H9 (cell line): ENCODE measurements at regions not wholly inside any gene's neighbourhood (a gene's known extent, or its start where the extent isn't known, plus 50 kb on each side); places are given as distances from the start of the nearest gene placed in this dataset.

Experiments
- DNase-seq: peaks from one replicate; pipeline ENCODE4 v3.0.0-alpha.2; 2017
- H2AFZ ChIP-seq: one replicate; pipeline ENCODE4 v1.6.1; 2013; ENCODE audit warnings: mild to moderate bottlenecking, low read length, control low read depth, moderate library complexity
- H2AK5ac ChIP-seq: 2 replicates; pipeline ENCODE4 v1.6.1; 2013; ENCODE audit warnings: low read length, control low read depth, mixed read lengths; ENCODE audit not compliant: insufficient read length
- H2BK120ac ChIP-seq: one replicate; pipeline ENCODE4 v1.6.1; 2013; ENCODE audit warnings: low read depth, mild to moderate bottlenecking, low read length, control low read depth, inconsistent platforms; ENCODE audit not compliant: poor library complexity, severe bottlenecking
- H2BK12ac ChIP-seq: 2 replicates; pipeline ENCODE4 v1.6.1; 2013; ENCODE audit warnings: low read length, control low read depth, mixed read lengths, low read depth; ENCODE audit not compliant: insufficient read length
- H2BK15ac ChIP-seq: 2 replicates; pipeline ENCODE4 v1.6.1; 2013; ENCODE audit warnings: low read depth, low read length, control low read depth
- H2BK20ac ChIP-seq: one replicate; pipeline ENCODE4 v1.6.1; 2013; ENCODE audit warnings: low read depth, mild to moderate bottlenecking, low read length, control low read depth, inconsistent platforms; ENCODE audit not compliant: poor library complexity, severe bottlenecking
- H2BK5ac ChIP-seq: 2 replicates; pipeline ENCODE4 v1.6.1; 2013; ENCODE audit warnings: low read length, control low read depth, mixed read lengths; ENCODE audit not compliant: insufficient read length
- H3K14ac ChIP-seq: 2 replicates; pipeline ENCODE4 v1.6.1; 2013; ENCODE audit warnings: low read length, control low read depth; ENCODE audit not compliant: insufficient read depth
- H3K18ac ChIP-seq: 2 replicates; pipeline ENCODE4 v1.6.1; 2013; ENCODE audit warnings: low read depth, mild to moderate bottlenecking, mixed read lengths, low read length, control low read depth; ENCODE audit not compliant: insufficient read length
- H3K23ac ChIP-seq: 2 replicates; pipeline ENCODE4 v1.6.1; 2013; ENCODE audit warnings: low read length, control low read depth, mixed read lengths, low read depth; ENCODE audit not compliant: insufficient read length
- H3K23me2 ChIP-seq: 2 replicates; pipeline ENCODE4 v1.6.1; 2013; ENCODE audit warnings: low read depth, mild to moderate bottlenecking, mixed read lengths, low read length, control low read depth; ENCODE audit not compliant: insufficient read length, poor library complexity, severe bottlenecking
- H3K27ac ChIP-seq: 2 replicates; pipeline ENCODE4 v1.5.1; 2013; ENCODE audit warnings: low read length, control low read depth, mixed read lengths, low read depth; ENCODE audit not compliant: insufficient read length
- H3K27me3 ChIP-seq: 2 replicates; pipeline ENCODE4 v1.6.1; 2013; ENCODE audit warnings: low read length, control low read depth, inconsistent platforms; ENCODE audit not compliant: insufficient read depth
- H3K4ac ChIP-seq: 2 replicates; pipeline ENCODE4 v1.6.1; 2013; ENCODE audit warnings: low read depth, mild to moderate bottlenecking, control low read depth, inconsistent platforms, low read length, moderate library complexity
- H3K4me1 ChIP-seq: 2 replicates; pipeline ENCODE4 v1.6.1; 2013; ENCODE audit warnings: low read length, control low read depth, inconsistent platforms; ENCODE audit not compliant: insufficient read depth
- H3K4me2 ChIP-seq: 2 replicates; pipeline ENCODE4 v1.6.1; 2013; ENCODE audit warnings: low read length, control low read depth, mixed read lengths; ENCODE audit not compliant: insufficient read length, insufficient read depth
- H3K56ac ChIP-seq: 2 replicates; pipeline ENCODE4 v1.6.1; 2013; ENCODE audit warnings: low read depth, mild to moderate bottlenecking, mixed read lengths, low read length, control low read depth; ENCODE audit not compliant: insufficient read length
- H3K79me1 ChIP-seq: 2 replicates; pipeline ENCODE4 v1.6.1; 2013; ENCODE audit warnings: low read depth, mild to moderate bottlenecking, moderate library complexity, low read length, control low read depth, inconsistent platforms; ENCODE audit not compliant: insufficient read depth, poor library complexity, severe bottlenecking
- H3K79me2 ChIP-seq: 2 replicates; pipeline ENCODE4 v1.6.1; 2013; ENCODE audit warnings: low read length, control low read depth, inconsistent platforms; ENCODE audit not compliant: insufficient read depth
- H3K9ac ChIP-seq: 2 replicates; pipeline ENCODE4 v1.6.1; 2013; ENCODE audit warnings: low read length, control low read depth, mixed read lengths; ENCODE audit not compliant: insufficient read length; ENCODE audit errors: extremely low read depth
- H3K9me3 ChIP-seq: one replicate; pipeline ENCODE4 v1.6.1; 2013; ENCODE audit warnings: low read depth, low read length, inconsistent platforms; ENCODE audit not compliant: control insufficient read depth
- H3T11ph ChIP-seq: one replicate; pipeline ENCODE4 v1.6.1; 2013; ENCODE audit warnings: mild to moderate bottlenecking, low read length, control low read depth, inconsistent platforms
- H4K20me1 ChIP-seq: one replicate; pipeline ENCODE4 v1.6.1; 2013; ENCODE audit not compliant: control insufficient read depth, insufficient read length, insufficient read depth
- H4K5ac ChIP-seq: 2 replicates; pipeline ENCODE4 v1.6.1; 2013; ENCODE audit warnings: low read depth, mild to moderate bottlenecking, mixed read lengths, low read length, control low read depth; ENCODE audit not compliant: insufficient read length
- H4K8ac ChIP-seq: replicated peaks from 2 replicates; pipeline ENCODE4 v1.6.1; 2013; ENCODE audit warnings: low read length, control low read depth, mixed read lengths, low read depth; ENCODE audit not compliant: insufficient read length
- H4K91ac ChIP-seq: 2 replicates; pipeline ENCODE4 v1.6.1; 2013; ENCODE audit warnings: low read depth, mild to moderate bottlenecking, moderate library complexity, mixed read lengths, low read length, control low read depth; ENCODE audit not compliant: insufficient read length
- H3K27ac Mint-ChIP-seq, 3 experiments: 2 replicates in 2 of 3; 3 replicates in 1 of 3; pipeline ENCODE4 v1.8.0; 2020 to 2021; ENCODE audit warnings: mixed read lengths in 3 of 3, mild to moderate bottlenecking in 1 of 3, moderate library complexity in 1 of 3
- H3K27me3 Mint-ChIP-seq: 2 replicates; pipeline ENCODE4 v1.8.0; 2021; ENCODE audit warnings: low read depth, mild to moderate bottlenecking, moderate library complexity, mixed read lengths
- H3K36me3 Mint-ChIP-seq, 3 experiments: 2 replicates in 2 of 3; 3 replicates in 1 of 3; pipeline ENCODE4 v1.8.0; 2020 to 2021; ENCODE audit warnings: low read depth in 3 of 3, mixed read lengths in 3 of 3; ENCODE audit not compliant: insufficient read depth in 1 of 3
- H3K4me1 Mint-ChIP-seq, 2 experiments: 2 replicates each; pipeline ENCODE4 v1.8.0; 2020; ENCODE audit warnings: mixed read lengths in 2 of 2
- H3K4me3 Mint-ChIP-seq, 2 experiments: 2 replicates in 1 of 2; 3 replicates in 1 of 2; pipeline ENCODE4 v1.8.0; 2020 to 2021; ENCODE audit warnings: mild to moderate bottlenecking in 2 of 2, mixed read lengths in 2 of 2, moderate library complexity in 1 of 2
- H3K9me3 Mint-ChIP-seq, 2 experiments: 2 replicates in 1 of 2; 3 replicates in 1 of 2; pipeline ENCODE4 v1.8.0; 2020; ENCODE audit warnings: mild to moderate bottlenecking in 2 of 2, mixed read lengths in 2 of 2, moderate library complexity in 1 of 2
- WGBS: extraction: QIAGEN DNeasy Blood & Tissue Kit; methylation state at CpG from one replicate; pipeline ENCODE4 v1.1.7; 2013; ENCODE audit warnings: missing lambda C conversion rate, low lambda C conversion rate, mixed read lengths; ENCODE audit not compliant: insufficient read length; ENCODE audit errors: extremely low coverage; 5-methylcytosine and 5-hydroxymethylcytosine counted together
- TF ChIP-seq, protein P1 (sequence below): fragments of 200-600 bp; sonication (generic); conservative IDR thresholded peaks from 3 replicates; pipeline ENCODE4 v1.8.0; 2021; ENCODE audit warnings: antibody characterized with exemption, mild to moderate bottlenecking

DNA sequence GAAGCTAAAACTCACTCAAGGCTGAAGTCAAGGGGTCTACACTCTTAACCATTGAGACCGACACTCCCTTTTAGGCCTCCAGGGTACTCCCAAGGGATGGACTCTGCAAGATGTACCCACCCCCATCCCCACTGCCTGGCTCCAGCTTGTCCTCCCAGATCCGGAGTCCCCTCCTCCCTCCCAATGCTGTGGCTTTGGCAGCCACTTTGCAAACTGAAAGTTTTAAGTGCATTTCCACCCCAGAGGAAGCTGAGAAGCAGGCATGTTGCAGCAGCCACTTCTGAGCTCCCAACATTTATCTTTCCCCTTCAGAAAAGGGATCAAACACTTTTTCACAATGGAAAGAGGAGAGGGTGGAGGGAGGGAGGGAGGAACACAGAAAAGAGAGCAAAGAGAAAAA is 115.2 kb downstream of the COPRS start:
- H2BK120ac ChIP-seq, result no peak overlapping the region
- no peak overlapping the region for H3K27ac ChIP-seq
- no CpG with 5 or more reads among the region's 2 CpGs for WGBS
- H3K23ac ChIP-seq, result no peak overlapping the region
- H3K9me3 Mint-ChIP-seq, result no peaks in the 10 kb centered on the region
- no peak overlapping the region for H2BK15ac ChIP-seq
- H2BK20ac ChIP-seq, result no peak overlapping the region
- H3K36me3 Mint-ChIP-seq, result no peaks in the 10 kb centered on the region
- H3K4me3 Mint-ChIP-seq, result no peak overlapping the region; a peak in 1 of 5 replicates
- peak overlapping the region in 1 of 3 experiments; percentile 79; a peak in 3 of 7 replicates for H3K27ac Mint-ChIP-seq
- no peak overlapping the region for H2BK5ac ChIP-seq
- no peak overlapping the region for H4K8ac ChIP-seq
- H4K20me1 ChIP-seq, result no peaks in the 10 kb centered on the region
- H3K56ac ChIP-seq, result no peak overlapping the region
- no peaks in the 10 kb centered on the region for H3K23me2 ChIP-seq
- no peak overlapping the region for H3K14ac ChIP-seq
- H3K4me1 Mint-ChIP-seq, result peaks cover 10 to 17% of the 10 kb centered on the region in 2 experiments
- H2AK5ac ChIP-seq, result no peak overlapping the region
- H4K91ac ChIP-seq, result no peak overlapping the region
- no peaks in the 10 kb centered on the region for H3K9me3 ChIP-seq
- H2AFZ ChIP-seq, result no peak overlapping the region
- no peak overlapping the region for H3K4me2 ChIP-seq
- no peak overlapping the region for H2BK12ac ChIP-seq
- no peaks in the 10 kb centered on the region for H3K79me1 ChIP-seq
- H3K9ac ChIP-seq, result no peak overlapping the region
- H3K18ac ChIP-seq, result no peak overlapping the region
- H3K4ac ChIP-seq, result no peak overlapping the region
- peak; percentile 60 for DNase-seq
- TF ChIP-seq, protein P1, sequence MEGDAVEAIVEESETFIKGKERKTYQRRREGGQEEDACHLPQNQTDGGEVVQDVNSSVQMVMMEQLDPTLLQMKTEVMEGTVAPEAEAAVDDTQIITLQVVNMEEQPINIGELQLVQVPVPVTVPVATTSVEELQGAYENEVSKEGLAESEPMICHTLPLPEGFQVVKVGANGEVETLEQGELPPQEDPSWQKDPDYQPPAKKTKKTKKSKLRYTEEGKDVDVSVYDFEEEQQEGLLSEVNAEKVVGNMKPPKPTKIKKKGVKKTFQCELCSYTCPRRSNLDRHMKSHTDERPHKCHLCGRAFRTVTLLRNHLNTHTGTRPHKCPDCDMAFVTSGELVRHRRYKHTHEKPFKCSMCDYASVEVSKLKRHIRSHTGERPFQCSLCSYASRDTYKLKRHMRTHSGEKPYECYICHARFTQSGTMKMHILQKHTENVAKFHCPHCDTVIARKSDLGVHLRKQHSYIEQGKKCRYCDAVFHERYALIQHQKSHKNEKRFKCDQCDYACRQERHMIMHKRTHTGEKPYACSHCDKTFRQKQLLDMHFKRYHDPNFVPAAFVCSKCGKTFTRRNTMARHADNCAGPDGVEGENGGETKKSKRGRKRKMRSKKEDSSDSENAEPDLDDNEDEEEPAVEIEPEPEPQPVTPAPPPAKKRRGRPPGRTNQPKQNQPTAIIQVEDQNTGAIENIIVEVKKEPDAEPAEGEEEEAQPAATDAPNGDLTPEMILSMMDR, result no peak; the same call in 2 of the 3 replicates
- no peaks in the 10 kb centered on the region for H3K27me3 ChIP-seq
- H3K4me1 ChIP-seq, result no peaks in the 10 kb centered on the region; the same call in 1 of the 2 replicates
- no peak overlapping the region for H4K5ac ChIP-seq
- no peaks in the 10 kb centered on the region for H3K79me2 ChIP-seq
- H3T11ph ChIP-seq, result no peak overlapping the region
- no peaks in the 10 kb centered on the region for H3K27me3 Mint-ChIP-seq
